Neural cell (in vitro differentiated cells): ENCODE measurements at regions not wholly inside any gene's neighbourhood (a gene's known extent, or its start where the extent isn't known, plus 50 kb on each side); places are given as distances from the start of the nearest gene placed in this dataset.
"Not testable (repeated sequence)": the region's sequence is repeated elsewhere in the genome, so short reads cannot be mapped to it uniquely, and the experiment has no call there.

Source experiments
- CTCF ChIP-seq: fragments of 450-650 bp; IDR thresholded peaks from 2 replicates; pipeline ENCODE4 v1.5.1; 2014; ENCODE audit warnings: antibody characterized with exemption, mild to moderate bottlenecking, moderate library complexity; ENCODE audit not compliant: poor library complexity, severe bottlenecking
- EP300 ChIP-seq: fragments of 450-650 bp; conservative IDR thresholded peaks from 2 replicates; pipeline ENCODE4 v1.6.1; 2014; ENCODE audit warnings: antibody characterized with exemption, mild to moderate bottlenecking, moderate library complexity; ENCODE audit not compliant: poor library complexity, severe bottlenecking
- RAD21 ChIP-seq: fragments of 450-650 bp; conservative IDR thresholded peaks from 2 replicates; pipeline ENCODE4 v1.6.1; 2014; ENCODE audit warnings: antibody characterized with exemption, mild to moderate bottlenecking, moderate library complexity
- SMC3 ChIP-seq: fragments of 450-650 bp; conservative IDR thresholded peaks from 2 replicates; pipeline ENCODE4 v1.6.1; 2014; ENCODE audit warnings: antibody characterized with exemption, mild to moderate bottlenecking, moderate library complexity; ENCODE audit not compliant: poor library complexity
- TAF1 ChIP-seq: IDR thresholded peaks from 2 replicates; pipeline ENCODE4 v1.6.1; 2012; ENCODE audit warnings: low read depth

- not testable (repeated sequence) for TF ChIP-seq CTCF, RAD21, EP300, SMC3, TAF1
Measured at GRCh38 chr2:131689066-131689465, 161.4 kb downstream of the CCDC74A start.
